ENCODE measurements at regions not wholly inside any gene's neighbourhood (a gene's known extent, or its start where the extent isn't known, plus 50 kb on each side); places are given as distances from the start of the nearest gene placed in this dataset.
"Not testable (repeated sequence)": the region's sequence is repeated elsewhere in the genome, so short reads cannot be mapped to it uniquely, and the experiment has no call there.

GRCh38 chrX:22534643-22535042, 261.9 kb downstream of the CBLL2 start:
- DNase-seq (ENCODE audit: low read depth), result peak; percentile 49

DNA sequence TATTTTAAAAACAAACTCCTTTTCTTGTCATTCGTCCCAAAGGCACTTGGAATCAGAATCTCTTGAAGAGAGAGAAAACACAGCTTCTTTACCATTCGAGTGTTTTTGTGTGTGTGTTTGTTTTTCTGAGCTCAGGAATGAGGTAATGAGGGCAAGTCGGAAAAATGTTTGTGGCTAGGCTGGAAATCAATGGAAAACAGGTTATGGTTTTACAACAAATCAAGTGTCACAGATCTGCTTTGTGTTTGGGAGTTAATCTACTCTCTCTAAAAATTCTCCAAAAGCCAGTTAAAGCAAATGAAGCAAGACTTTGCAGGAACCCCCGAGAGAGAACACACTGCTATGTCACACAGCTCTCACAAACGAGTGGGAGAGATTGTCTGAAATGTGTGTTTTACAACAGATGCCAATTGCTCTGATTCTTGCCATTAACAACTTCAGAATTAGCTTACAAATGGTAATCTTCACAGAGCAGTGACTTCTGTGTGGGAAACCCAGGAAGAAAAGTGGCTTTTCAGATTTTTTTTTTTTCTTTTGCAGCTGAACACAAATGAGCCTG, 264.1 kb downstream of the CBLL2 start:
- DNase-seq (ENCODE audit: low read depth), result no peak

DNA sequence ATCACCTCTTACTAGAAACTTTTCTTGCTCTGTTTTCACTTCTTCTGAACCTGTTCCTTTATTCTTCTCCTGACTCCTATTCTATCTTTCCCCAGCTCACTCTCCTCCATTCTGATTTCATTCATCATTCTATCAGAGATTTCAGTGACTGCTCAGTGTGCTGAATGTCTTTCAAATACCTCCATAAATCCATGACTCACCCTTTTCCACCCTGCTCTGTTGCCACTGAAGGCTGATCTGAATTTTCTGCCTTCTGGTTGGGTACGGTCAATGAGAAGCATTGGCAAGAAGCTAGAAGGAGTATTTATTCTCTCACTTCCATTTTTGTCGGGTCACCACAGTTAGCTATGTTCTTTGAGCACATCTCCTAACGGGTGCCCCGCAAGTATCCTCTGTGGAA, 265.9 kb downstream of the CBLL2 start:
- DNase-seq (ENCODE audit: low read depth), result no peak

DNA sequence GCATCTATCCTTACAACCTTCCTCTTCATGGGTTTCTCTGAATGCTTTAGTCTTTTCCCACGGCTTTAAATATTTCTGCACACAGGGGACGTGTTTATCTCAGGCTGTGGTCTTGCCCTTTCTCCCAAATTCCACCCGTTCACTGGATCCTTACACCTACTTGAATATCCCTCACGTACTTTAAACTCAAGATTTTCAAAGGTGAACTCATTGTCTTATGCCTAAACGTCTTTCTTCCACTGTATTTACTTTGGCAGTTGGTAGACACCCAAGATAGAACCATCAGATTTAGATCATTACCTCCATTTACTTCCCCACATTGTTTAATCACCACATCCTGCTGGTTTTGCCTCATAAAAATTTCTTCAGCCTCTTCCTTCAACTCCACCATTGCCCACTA, 269.2 kb downstream of the CBLL2 start:
- DNase-seq (ENCODE audit: low read depth), result no peak

DNA sequence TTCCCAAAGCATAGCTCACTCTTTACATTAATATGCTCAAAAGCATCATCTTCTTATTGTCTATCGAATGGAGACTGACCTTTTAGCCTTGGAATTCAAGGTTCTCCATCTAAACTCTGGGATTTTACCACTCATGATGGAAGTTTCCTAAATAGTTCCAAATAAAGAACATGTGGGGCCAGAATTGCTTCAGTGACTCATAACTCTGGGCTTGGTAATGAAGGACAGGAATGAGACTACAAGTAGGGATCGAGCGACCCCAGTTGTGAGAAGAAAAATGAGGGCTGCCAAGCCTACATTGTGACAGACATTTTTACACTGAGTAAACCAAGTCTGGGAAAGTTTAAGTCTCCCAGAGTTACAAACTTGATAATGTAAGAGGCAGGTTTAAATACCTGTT, 269.9 kb downstream of the CBLL2 start:
- DNase-seq (ENCODE audit: low read depth), result no peak

DNA sequence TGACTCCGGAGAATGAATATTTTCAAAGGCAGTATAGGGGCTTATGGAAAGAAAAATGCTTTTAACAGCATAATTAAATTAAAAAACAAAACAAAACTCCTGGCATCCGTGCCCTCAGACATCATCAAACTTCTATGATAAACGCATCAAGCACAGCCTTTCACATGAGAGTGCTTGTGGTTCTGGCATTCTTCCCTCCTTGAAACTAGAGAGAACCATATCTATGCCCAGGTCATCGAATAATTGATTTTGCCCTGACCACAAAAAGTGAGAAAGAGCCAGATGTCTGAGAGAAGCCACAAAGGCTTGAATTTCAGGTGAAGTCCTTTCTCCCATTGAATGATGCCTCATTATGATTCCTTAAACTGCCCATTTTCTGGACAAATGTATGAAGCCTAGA, 286.8 kb downstream of the CBLL2 start:
- DNase-seq (ENCODE audit: low read depth), result no peak

GRCh38 chrX:22575161-22575845, 302.6 kb downstream of the CBLL2 start:
- DNase-seq (ENCODE audit: low read depth), result no peak

DNA sequence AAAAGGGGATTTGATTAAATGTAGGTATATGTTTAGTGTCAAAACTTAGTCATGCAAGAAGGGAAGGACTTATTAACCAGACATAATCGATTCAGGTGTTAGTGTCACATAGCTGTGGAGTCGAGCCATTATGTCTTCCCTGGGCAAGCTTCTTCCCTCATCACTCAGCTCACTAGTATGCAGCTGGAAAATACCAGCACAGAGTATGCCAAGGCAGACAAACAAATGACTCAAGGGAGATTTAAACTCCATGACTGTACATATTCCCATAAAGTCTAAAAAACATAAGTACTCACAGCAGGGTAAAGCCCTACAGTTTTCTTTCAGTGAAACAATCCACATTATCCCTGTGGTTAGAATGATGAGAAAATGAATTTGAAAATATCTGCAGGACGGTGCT, 304.5 kb downstream of the CBLL2 start:
- DNase-seq (ENCODE audit: low read depth), result peak; percentile 39

GRCh38 chrX:22585831-22586230, 313.1 kb downstream of the CBLL2 start:
- DNase-seq (ENCODE audit: low read depth), result no peak

GRCh38 chrX:22589845-22590244, 317.1 kb downstream of the CBLL2 start:
- DNase-seq (ENCODE audit: low read depth), result no peak

DNA sequence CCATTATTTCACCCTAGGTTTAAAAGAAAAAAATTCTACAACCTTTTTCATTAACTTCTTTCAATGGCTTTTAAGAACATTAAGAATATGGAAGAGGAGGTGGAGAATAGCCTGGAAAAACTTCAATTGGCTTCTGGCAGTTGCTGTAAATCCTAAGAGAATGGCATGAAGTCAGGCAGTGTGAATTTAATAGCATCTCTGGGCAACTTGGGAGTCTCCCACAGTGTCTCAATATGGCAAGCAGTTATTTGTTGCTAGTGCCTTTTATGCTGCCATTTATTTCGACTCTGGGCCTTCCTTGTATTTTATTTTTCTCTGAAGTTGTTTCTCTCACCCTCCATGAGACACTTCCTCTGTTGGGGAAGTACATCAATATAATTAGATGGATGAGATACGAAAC, 322.1 kb downstream of the CBLL2 start:
- no peak for DNase-seq (ENCODE audit: low read depth)

DNA sequence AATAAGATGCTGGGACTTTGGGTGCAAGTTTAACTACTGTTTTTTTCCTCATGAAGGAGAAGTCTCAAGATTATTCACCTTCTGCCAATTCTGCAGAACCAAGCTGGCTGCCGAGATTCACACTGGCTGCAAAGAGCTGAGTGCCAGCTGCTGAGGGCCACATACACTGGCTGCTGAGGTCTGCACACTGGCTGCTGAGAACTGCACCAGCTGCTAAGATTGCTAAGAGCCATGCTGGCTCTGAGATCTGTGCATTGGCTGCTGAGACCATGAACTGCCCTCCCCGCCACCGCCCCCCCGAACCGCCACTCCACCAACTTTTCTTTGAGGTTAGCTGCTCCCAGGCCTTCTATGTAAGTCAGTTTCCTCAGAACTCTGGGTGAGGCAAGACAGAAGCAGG, 330.3 kb downstream of the CBLL2 start:
- DNase-seq (ENCODE audit: low read depth), result no peak

- not testable (repeated sequence) for DNase-seq (ENCODE audit: low read depth)
Observed at GRCh38 chrX:22609452-22609851, 336.7 kb downstream of the CBLL2 start.

DNA sequence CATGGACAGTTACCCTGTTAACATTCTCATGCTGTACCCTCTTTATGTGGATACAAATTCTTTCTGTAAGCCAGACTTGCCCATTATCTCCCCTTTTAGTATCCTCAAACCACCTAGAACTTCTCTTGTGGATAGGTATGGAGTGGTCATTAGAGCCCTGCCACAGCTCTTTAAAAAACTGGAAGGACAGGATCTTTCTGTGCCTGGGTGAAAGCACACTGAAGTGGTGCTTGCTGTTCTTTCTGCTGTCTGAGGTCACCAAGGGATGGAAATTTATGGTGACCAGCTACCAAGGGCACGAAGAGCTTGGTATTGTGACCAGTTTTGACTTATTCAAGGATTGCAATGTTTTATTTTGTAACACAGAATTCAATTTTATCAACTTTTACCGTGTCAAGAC, 344.2 kb downstream of the CBLL2 start:
- DNase-seq (ENCODE audit: low read depth), result no peak

- DNase-seq (ENCODE audit: low read depth), result no peak
Observed at GRCh38 chrX:22627576-22627975, 354.9 kb downstream of the CBLL2 start.

- DNase-seq (ENCODE audit: low read depth), result no peak
Observed at GRCh38 chrX:22628275-22628674, 355.6 kb downstream of the CBLL2 start.

- DNase-seq (ENCODE audit: low read depth), result peak; percentile 21
Observed at GRCh38 chrX:22629105-22629725, 356.5 kb downstream of the CBLL2 start.

GRCh38 chrX:22634083-22634482, 361.4 kb downstream of the CBLL2 start:
- peak; percentile 1 for DNase-seq (ENCODE audit: low read depth)

DNA sequence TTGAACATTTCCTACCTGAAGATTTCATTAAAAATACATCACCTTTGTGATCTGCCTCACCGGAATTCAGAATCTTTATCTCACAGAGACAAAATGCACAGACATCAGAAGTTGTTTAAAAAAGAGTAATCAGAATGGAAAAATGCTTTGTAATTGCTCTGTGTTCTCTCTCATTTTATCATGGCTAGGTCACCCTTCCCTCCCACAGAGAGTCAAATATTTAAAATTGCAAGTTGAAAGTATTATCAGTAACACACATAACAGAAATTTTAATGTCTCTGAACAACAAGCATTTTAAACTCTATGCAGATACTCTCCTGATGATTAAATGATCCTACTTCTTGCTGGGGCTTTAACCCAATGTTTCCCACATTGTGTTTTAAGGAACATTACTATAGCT, 362.0 kb downstream of the CBLL2 start:
- no peak for DNase-seq (ENCODE audit: low read depth)

DNA sequence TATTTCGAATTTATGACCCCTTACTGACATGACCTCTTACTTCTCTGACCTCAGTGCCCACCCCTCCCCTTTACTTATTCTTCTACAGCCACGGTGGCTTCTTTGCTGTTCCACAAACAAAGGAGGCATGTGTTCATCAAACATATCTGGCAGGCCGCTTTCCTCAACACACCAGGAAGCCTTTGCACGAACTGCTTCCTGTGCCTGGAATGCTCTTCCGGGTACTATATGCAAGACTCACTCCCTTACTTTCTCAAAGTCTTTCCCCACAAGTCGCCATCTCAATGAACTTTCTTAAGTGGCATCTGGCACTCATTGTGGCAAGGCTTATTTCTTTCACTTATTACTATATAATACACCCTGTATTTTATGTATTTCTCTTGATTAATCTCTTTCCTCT, 351.5 kb upstream of the DDX53 start:
- DNase-seq (ENCODE audit: low read depth), result no peak

GRCh38 chrX:22650691-22651090, 349.1 kb upstream of the DDX53 start:
- DNase-seq (ENCODE audit: low read depth), result no peak

GRCh38 chrX:22652596-22652995, 347.2 kb upstream of the DDX53 start:
- peak; percentile 2 for DNase-seq (ENCODE audit: low read depth)

DNA sequence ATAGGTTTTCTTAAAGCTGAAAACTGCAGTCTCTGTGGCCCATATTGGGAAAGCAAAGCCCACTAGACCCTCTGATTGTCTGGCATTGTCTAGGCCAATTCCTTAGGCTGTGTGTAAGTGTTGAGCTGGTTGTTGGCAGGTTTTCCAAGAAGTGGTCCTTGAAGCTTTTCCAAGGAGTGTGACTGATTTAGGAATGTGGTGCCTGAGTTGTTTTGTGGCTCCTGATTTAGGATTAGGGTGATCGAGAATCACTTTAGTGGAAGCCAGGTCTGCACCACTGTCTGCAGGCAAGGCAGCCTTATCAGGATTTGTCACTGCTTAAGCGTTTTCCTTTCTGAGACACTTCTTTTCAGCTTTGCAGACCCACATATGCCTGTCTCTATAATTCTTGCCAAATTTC, 339.0 kb upstream of the DDX53 start:
- no peak for DNase-seq (ENCODE audit: low read depth)

GRCh38 chrX:22662776-22663175, 337.0 kb upstream of the DDX53 start:
- DNase-seq (ENCODE audit: low read depth), result no peak

Measured in fibroblast of gingiva (primary cell).